ELF-1 (cell line): ENCODE measurements at regions not wholly inside any gene's neighbourhood (a gene's known extent, or its start where the extent isn't known, plus 50 kb on each side); places are given as distances from the start of the nearest gene placed in this dataset.

Experiments
- DNase-seq: peaks from one replicate; pipeline ENCODE4 v3.0.0-alpha.2; 2016; ENCODE audit warnings: low read depth, low spot score

- no peak for DNase-seq
Observed at GRCh38 chr2:147137711-147138110, 707.1 kb upstream of the ACVR2A start.

- no peak for DNase-seq
Observed at GRCh38 chr2:147135376-147135775, 709.5 kb upstream of the ACVR2A start.

GRCh38 chr2:147133286-147133908 is 711.4 kb upstream of the ACVR2A start:
- no peak for DNase-seq

GRCh38 chr2:147125145-147125544 is 719.7 kb upstream of the ACVR2A start:
- peak; percentile 59 for DNase-seq

GRCh38 chr2:147122944-147123343 is 721.9 kb upstream of the ACVR2A start:
- no peak for DNase-seq

GRCh38 chr2:147110962-147111361 is 733.9 kb upstream of the ACVR2A start:
- no peak for DNase-seq

GRCh38 chr2:147110317-147110716 is 734.5 kb upstream of the ACVR2A start:
- DNase-seq, result no peak

GRCh38 chr2:147109291-147109690 is 735.5 kb upstream of the ACVR2A start:
- no peak for DNase-seq

GRCh38 chr2:147108548-147108947 is 736.3 kb upstream of the ACVR2A start:
- no peak for DNase-seq

- no peak for DNase-seq
Observed at GRCh38 chr2:147101941-147102790, 742.7 kb upstream of the ACVR2A start.

- DNase-seq, result no peak
Observed at GRCh38 chr2:147100406-147101035, 744.3 kb upstream of the ACVR2A start.

GRCh38 chr2:147099845-147100244 is 745.0 kb upstream of the ACVR2A start:
- DNase-seq, result no peak

GRCh38 chr2:147098940-147099339 is 745.9 kb upstream of the ACVR2A start:
- DNase-seq, result no peak

- DNase-seq, result no peak
Observed at GRCh38 chr2:147097747-147098146, 747.1 kb upstream of the ACVR2A start.

GRCh38 chr2:147096671-147097070 is 748.2 kb upstream of the ACVR2A start:
- no peak for DNase-seq

GRCh38 chr2:147095376-147095775 is 749.5 kb upstream of the ACVR2A start:
- DNase-seq, result no peak

GRCh38 chr2:147094077-147094476 is 750.8 kb upstream of the ACVR2A start:
- no peak for DNase-seq

- no peak for DNase-seq
Observed at GRCh38 chr2:147092266-147092665, 752.6 kb upstream of the ACVR2A start.

GRCh38 chr2:147091448-147091847 is 753.4 kb upstream of the ACVR2A start:
- DNase-seq, result no peak

GRCh38 chr2:147088871-147089270 is 756.0 kb upstream of the ACVR2A start:
- DNase-seq, result no peak

GRCh38 chr2:147086715-147087114 is 758.1 kb upstream of the ACVR2A start:
- no peak for DNase-seq

GRCh38 chr2:147083664-147084063 is 761.2 kb upstream of the ACVR2A start:
- no peak for DNase-seq
